ENCODE measurements at regions not wholly inside any gene's neighbourhood (a gene's known extent, or its start where the extent isn't known, plus 50 kb on each side); places are given as distances from the start of the nearest gene placed in this dataset.

GRCh38 chr4:79027656-79028055 lies 88.4 kb upstream of the PAQR3 start:
- no peak for TF ChIP-seq POLR2A (IDR thresholded peaks at IDR 0.05; ENCODE audit: extremely low read depth, insufficient read length)
- no peak for TF ChIP-seq CTCF (IDR thresholded peaks at IDR 0.05; ENCODE audit: low read depth, low read length)
- no peak for TF ChIP-seq MAX (IDR thresholded peaks at IDR 0.05; ENCODE audit: low read depth, low read length)

Data from NB4 (cell line).